BLaER1 treated with 17β-estradiol and CSF1 and Interleukin-3, amounts not matched to agents 10 nM and 100 nM (cell line): ENCODE measurements at regions not wholly inside any gene's neighbourhood (a gene's known extent, or its start where the extent isn't known, plus 50 kb on each side); places are given as distances from the start of the nearest gene placed in this dataset.
"Not testable (repeated sequence)": the region's sequence is repeated elsewhere in the genome, so short reads cannot be mapped to it uniquely, and the experiment has no call there.

Experiments
- H3K27ac ChIP-seq, 11 experiments: shearing (Covaris generic); formaldehyde crosslinking; 2 replicates each; pipeline ENCODE4 v1.8.1; 2022
- H3K27me3 ChIP-seq, 11 experiments: shearing (Covaris generic); formaldehyde crosslinking; 2 replicates each; pipeline ENCODE4 v1.8.1; 2022
- H3K36me3 ChIP-seq, 11 experiments: shearing (Covaris generic); formaldehyde crosslinking; 2 replicates each; pipeline ENCODE4 v1.8.1; 2022
- H3K4me1 ChIP-seq, 10 experiments: shearing (Covaris generic); formaldehyde crosslinking; 2 replicates each; pipeline ENCODE4 v1.8.1; 2022
- H3K4me2 ChIP-seq, 11 experiments: shearing (Covaris generic); formaldehyde crosslinking; 2 replicates each; pipeline ENCODE4 v1.8.1; 2022
- H3K4me3 ChIP-seq, 10 experiments: shearing (Covaris generic); formaldehyde crosslinking; 2 replicates each; pipeline ENCODE4 v1.8.1; 2022
- H3K9ac ChIP-seq, 11 experiments: shearing (Covaris generic); formaldehyde crosslinking; 2 replicates each; pipeline ENCODE4 v1.8.1; 2022
- H3K9me3 ChIP-seq, 11 experiments: shearing (Covaris generic); formaldehyde crosslinking; replicated peaks in 1 of 11; 2 replicates each; pipeline ENCODE4 v1.8.1; 2022
- H4K20me1 ChIP-seq, 11 experiments: shearing (Covaris generic); formaldehyde crosslinking; 2 replicates each; pipeline ENCODE4 v1.8.1; 2022
- Cebpa-rat ChIP-seq, 11 experiments: shearing (Covaris generic); IDR thresholded peaks; 2 replicates each; pipeline ENCODE4 v1.8.1; 2022

DNA sequence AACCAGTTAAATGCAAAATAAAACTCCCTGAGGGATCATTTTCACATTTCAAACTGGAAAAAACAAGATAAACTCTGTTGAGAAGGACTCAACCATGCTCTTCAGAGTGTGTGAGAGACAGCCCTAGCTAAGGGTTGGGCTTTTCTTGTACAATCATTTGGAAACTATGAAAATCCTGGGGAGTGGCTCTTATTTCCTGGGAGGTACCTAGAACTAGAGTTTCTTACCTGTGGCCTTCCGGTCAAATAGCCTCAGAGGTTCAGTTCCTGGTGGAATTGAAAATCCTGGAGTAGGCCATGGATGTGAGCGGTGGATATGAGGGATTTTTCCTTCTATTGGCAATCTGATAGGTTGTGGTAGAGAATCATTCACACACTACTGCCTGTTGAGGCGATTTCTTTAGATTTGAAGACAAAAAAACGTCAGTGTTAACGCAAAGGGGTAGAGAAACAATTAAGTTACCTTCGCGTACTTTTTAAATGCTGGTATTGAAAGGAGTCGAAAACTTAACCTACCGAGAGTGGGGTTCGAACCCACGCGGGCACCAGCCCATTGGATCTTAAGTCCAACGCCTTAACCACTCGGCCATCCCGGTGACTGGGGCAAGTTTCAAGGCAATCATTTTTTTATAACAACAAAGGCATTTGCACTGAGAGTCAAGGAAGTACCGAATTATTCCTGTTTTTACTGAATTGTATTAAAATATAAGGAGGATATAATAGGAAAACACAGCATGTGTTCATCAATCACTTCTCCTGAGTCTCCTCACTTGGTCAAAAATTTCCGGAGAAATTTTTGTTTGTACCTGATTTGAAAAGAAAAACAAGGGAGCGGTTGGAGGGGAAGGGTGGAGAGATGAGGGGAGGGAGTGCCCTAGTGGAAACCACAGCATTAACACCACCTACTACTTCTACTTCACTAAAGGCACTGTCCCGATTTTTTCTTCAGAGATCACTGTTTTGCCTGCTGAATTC lies 191.3 kb downstream of the OR2B2 start:
- H3K4me1 ChIP-seq, result no peaks in the 10 kb centered on the region; a peak in 1 of 20 replicates
- no peak overlapping the region for H3K4me2 ChIP-seq
- H3K27me3 ChIP-seq, result no peaks in the 10 kb centered on the region
- no peak overlapping the region for H3K27ac ChIP-seq
- H3K4me3 ChIP-seq, result no peak overlapping the region
- H3K9ac ChIP-seq, result no peak overlapping the region
- H3K9me3 ChIP-seq, result no peaks in the 10 kb centered on the region
- H3K36me3 ChIP-seq, result no peaks in the 10 kb centered on the region
- no peaks in the 10 kb centered on the region for H4K20me1 ChIP-seq
- TF ChIP-seq Cebpa-rat (IDR thresholded peaks at IDR 0.05), result no peak

DNA sequence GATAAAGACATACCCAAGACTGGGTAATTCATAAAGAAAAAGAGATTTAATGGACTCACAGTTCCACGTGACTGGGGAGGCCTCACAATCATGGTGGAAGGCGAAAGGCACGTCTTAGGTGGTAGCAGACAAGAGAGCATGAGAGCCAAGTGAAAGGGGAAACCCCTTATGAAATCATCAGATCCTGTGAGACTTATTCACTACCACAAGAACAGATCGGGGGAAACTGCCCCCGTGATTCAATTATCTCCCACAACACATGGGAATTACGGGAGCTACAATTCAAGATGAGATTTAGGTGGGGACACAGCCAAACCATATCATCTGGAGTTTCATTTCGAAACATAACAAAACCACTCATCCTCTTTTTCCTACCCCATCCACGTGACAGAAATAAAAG lies 193.2 kb downstream of the OR2B2 start:
- H3K27ac ChIP-seq, H3K9me3 ChIP-seq, H3K4me3 ChIP-seq, H3K9ac ChIP-seq, H3K4me1 ChIP-seq, H3K36me3 ChIP-seq, H3K27me3 ChIP-seq, H3K4me2 ChIP-seq, H4K20me1 ChIP-seq: not testable (repeated sequence)

DNA sequence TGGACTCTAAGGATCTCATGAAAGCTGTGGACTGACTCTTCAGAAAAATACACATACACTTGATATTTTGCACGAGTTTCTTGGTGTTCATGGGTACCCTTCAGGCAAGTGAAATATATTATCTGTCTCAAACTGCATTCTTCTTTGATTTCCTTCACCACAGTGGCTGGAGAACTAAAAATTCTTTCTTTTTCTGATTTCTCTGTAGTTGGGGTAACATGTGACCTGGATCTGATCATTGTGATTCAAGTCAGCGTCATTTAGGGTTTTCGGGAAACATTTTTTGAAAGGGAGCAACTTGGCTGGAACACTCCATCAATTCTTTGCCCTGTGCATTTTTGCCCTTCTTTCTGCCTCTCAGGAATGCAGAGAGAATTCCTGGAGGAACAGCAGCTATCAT lies 205.8 kb downstream of the OR2B2 start:
- no peak overlapping the region for H3K9ac ChIP-seq
- no peaks in the 10 kb centered on the region for H3K9me3 ChIP-seq

DNA sequence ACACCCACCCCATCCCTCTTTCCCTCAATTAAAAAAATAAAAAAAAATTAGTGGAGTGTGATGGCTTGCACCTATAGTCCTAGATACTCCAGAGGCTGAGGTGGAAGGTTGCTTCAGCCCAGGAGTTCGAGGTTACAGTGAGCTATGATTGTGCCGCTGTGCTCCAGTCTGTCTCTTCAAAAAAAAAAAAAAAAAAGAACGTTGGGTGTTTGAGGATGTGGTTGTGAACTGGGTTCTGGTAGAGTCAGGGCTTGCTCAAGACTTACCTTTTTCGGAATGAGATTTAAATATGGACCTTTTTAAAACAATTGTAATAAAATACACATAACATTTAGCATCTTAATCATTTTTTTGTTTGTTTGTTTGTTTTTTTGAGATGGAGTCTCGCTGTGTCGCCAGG lies 211.9 kb downstream of the OR2B2 start:
- H3K27ac ChIP-seq, result no peak overlapping the region
- peaks cover 0 to 7% (median 0%) of the 10 kb centered on the region in 11 experiments; a peak in 3 of 22 replicates for H3K9me3 ChIP-seq
- H3K4me2 ChIP-seq, result no peak overlapping the region
- H3K36me3 ChIP-seq, result peaks cover 0 to 9% (median 0%) of the 10 kb centered on the region in 11 experiments; a peak in 4 of 22 replicates
- no peak for TF ChIP-seq Cebpa-rat (IDR thresholded peaks at IDR 0.05)
- H3K4me1 ChIP-seq, result peaks cover 0 to under 1% (median 0%) of the 10 kb centered on the region in 10 experiments; a peak in 1 of 20 replicates
- H3K9ac ChIP-seq, result no peak overlapping the region
- H4K20me1 ChIP-seq, result no peaks in the 10 kb centered on the region
- H3K27me3 ChIP-seq, result no peaks in the 10 kb centered on the region
- H3K4me3 ChIP-seq, result no peak overlapping the region

More for the DNA sequence above, 205.8 kb downstream of the OR2B2 start:
- Histone ChIP-seq H3K4me1 (no peaks in the 10 kb centered on the region), H3K27me3 (no peaks in the 10 kb centered on the region), H3K4me2 (no peak overlapping the region), H3K36me3 (peaks cover 0 to 9% (median 0%) of the 10 kb centered on the region in 11 experiments; a peak in 5 of 22 replicates), H3K27ac (no peak overlapping the region), H4K20me1 (no peaks in the 10 kb centered on the region), H3K4me3 (no peak overlapping the region)
- no peak for TF ChIP-seq Cebpa-rat (IDR thresholded peaks at IDR 0.05)

DNA sequence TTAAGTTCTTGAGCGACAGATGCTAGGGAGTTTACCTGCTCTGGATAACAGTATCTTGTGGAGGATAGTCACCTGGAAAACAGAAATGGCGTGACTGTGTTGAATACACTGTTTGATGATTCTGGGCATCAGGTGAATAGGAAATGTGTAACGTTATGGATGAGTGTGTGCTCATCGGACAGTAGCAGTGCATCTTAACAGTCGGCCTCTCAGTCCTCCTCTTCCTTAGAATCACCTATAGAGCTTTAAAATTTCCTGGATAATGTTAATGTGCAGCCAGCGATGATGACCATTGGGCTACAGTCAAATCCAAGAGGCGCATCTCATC lies 217.7 kb downstream of the OR2B2 start:
- Histone ChIP-seq H3K36me3 (no peaks in the 10 kb centered on the region), H3K4me2 (peak overlapping the region; percentile 42 to 66 (median 56)), H3K4me3 (peak overlapping the region; percentile 55 to 74 (median 66)), H3K4me1 (peaks cover 0 to 10% (median 6%) of the 10 kb centered on the region in 10 experiments; a peak in 10 of 20 replicates), H3K27me3 (no peaks in the 10 kb centered on the region), H3K27ac (no peak overlapping the region; a peak in 1 of 22 replicates), H3K9me3 (peaks cover 0 to 14% (median 0%) of the 10 kb centered on the region in 11 experiments; a peak in 3 of 22 replicates), H3K9ac (peak overlapping the region in 8 of 11 experiments; percentile 47 to 73 (median 68); a peak in 12 of 22 replicates), H4K20me1 (no peaks in the 10 kb centered on the region)
- TF ChIP-seq Cebpa-rat (IDR thresholded peaks at IDR 0.05), result no peak

DNA sequence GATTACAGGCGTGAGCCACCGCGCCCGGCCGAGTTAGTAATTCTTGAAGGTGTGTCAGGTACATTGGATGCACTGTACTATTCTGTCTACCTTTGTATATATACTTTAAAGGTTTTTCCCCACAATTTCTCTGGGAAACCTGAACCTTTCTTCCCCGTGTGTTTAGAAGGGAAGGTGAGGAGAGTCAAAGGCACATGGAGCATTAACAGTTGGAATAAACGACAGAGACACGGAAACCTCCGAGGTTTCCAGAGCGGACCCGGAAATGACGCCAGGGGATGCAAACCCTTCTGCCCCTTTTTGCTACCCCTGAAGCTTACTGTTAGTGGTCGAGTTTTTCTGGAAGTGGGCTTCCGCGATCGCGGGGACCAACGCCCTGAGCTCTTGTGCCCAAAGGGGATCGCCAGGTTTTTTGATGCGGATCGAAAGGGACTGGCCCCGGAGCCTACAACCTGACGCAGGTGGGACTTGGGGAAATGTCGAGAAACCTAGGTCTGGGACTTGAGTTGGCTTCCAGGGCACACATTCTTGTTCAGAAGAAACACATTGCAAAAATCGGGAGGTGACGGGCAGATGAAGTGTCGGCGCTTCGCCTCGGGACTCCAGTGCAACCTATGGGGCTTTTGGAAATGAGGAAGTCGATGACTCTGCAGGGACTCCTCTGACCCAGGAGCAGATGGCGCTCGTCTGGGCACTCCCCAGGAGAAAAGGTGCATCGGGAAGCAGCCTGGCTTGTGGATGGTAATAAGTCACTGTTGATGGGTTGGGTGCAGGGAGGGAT lies 218.2 kb downstream of the OR2B2 start:
- H3K4me2 ChIP-seq, result peak overlapping the region; percentile 42 to 66 (median 56)
- H3K4me3 ChIP-seq, result peak overlapping the region; percentile 55 to 74 (median 66)
- no peaks in the 10 kb centered on the region for H3K27me3 ChIP-seq
- peaks cover 0 to 14% (median 0%) of the 10 kb centered on the region in 11 experiments; a peak in 3 of 22 replicates for H3K9me3 ChIP-seq
- peaks cover 0 to 10% (median 6%) of the 10 kb centered on the region in 10 experiments; a peak in 10 of 20 replicates for H3K4me1 ChIP-seq
- H3K36me3 ChIP-seq, result no peaks in the 10 kb centered on the region
- H3K9ac ChIP-seq, result peak overlapping the region; percentile 29 to 73 (median 67); a peak in 20 of 22 replicates
- peak overlapping the region in 9 of 11 experiments; percentile 19 to 63 (median 48); a peak in 14 of 22 replicates for H3K27ac ChIP-seq
- no peaks in the 10 kb centered on the region for H4K20me1 ChIP-seq
- TF ChIP-seq Cebpa-rat (IDR thresholded peaks at IDR 0.05), result no peak

DNA sequence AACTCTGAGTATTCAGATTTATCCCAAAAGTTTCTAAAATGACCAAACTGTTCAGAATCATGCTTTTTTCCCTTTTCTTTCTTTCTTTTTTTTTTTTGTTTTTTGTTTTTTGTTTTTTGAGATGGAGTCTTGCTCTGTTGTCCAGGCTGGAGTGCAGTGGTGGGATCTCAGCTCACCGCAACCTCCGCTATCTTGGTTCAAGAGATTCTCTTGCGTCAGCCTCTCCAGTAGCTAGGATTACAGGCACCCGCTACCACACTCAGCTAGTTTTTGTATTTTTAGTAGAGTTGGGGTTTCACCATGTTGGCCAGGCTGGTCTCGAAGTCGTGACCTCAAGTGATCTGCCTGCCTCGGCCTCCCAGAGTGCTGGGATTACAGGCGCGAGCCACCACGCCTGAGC lies 219.2 kb upstream of the ZNF184 start:
- H3K4me1 ChIP-seq, result peaks cover 0 to 10% (median 6%) of the 10 kb centered on the region in 10 experiments; a peak in 11 of 20 replicates
- H3K9me3 ChIP-seq, result peaks cover 0 to 14% (median 0%) of the 10 kb centered on the region in 11 experiments; a peak in 3 of 22 replicates
- not testable (repeated sequence) for H4K20me1 ChIP-seq, H3K4me3 ChIP-seq, H3K9ac ChIP-seq, H3K4me2 ChIP-seq, H3K36me3 ChIP-seq, H3K27ac ChIP-seq, H3K27me3 ChIP-seq

DNA sequence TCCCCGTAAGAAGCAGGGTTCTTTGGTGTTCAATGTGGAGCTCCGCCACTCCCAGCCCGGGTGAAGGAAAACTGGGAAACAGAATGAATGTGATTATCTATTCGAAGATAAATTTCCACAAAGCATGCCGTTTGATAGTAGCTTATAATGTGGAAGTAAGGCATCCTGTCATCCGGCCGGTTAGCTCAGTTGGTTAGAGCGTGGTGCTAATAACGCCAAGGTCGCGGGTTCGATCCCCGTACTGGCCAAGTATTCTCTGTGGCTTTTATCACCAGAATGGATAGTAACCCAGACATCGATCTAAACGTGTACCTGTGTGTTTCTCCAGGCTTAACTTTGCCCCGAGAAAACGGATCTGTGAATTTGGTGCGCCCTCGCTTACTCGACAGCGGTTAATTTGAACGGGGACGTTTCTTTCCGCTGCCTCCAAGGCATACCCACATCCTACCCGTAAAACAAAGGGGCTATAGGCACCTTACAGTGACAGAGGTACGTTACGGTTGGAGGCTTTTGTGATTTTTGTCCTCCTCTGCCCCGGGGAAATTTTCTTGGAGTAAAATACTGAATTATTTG lies 215.2 kb upstream of the ZNF184 start:
- peaks cover 0 to 4% (median 0%) of the 10 kb centered on the region in 10 experiments; a peak in 4 of 20 replicates for H3K4me1 ChIP-seq
- H3K9ac ChIP-seq, result peak overlapping the region; percentile 71 to 83 (median 80)
- 0 out of 22 replicates have a peak, but pooled peaks cover 0 to 4% (median 0%) of the 10 kb centered on the region in 11 experiments for H4K20me1 ChIP-seq
- H3K27me3 ChIP-seq, result no peaks in the 10 kb centered on the region
- H3K4me2 ChIP-seq, result peak overlapping the region; percentile 68 to 90 (median 76)
- H3K9me3 ChIP-seq, result no peaks in the 10 kb centered on the region
- H3K4me3 ChIP-seq, result peak overlapping the region; percentile 59 to 82 (median 72)
- H3K36me3 ChIP-seq, result no peaks in the 10 kb centered on the region
- peak overlapping the region in 10 of 11 experiments; percentile 42 to 81 (median 70); a peak in 20 of 22 replicates for H3K27ac ChIP-seq
- TF ChIP-seq Cebpa-rat (IDR thresholded peaks at IDR 0.05), result no peak
